HEK293 (cell line): ENCODE measurements at regions not wholly inside any gene's neighbourhood (a gene's known extent, or its start where the extent isn't known, plus 50 kb on each side); places are given as distances from the start of the nearest gene placed in this dataset.

Source experiments
- CTCF ChIP-seq: fragments of 450-650 bp; formaldehyde crosslinking; IDR thresholded peaks from 2 replicates; pipeline ENCODE4 v1.5.1; 2016; ENCODE audit warnings: missing biosample characterization, missing genetic modification characterization
- HOXD13 ChIP-seq: sonication (generic); formaldehyde crosslinking; IDR thresholded peaks from 2 replicates; pipeline ENCODE4 v1.8.0; 2022; ENCODE audit warnings: missing genetic modification reagents, borderline replicate concordance
- INSM2 ChIP-seq: fragments of 450-650 bp; formaldehyde crosslinking; IDR thresholded peaks from 2 replicates; pipeline ENCODE4 v1.5.1; 2016; ENCODE audit warnings: missing biosample characterization, missing genetic modification characterization
- KLF10 ChIP-seq: fragments of 450-650 bp; IDR thresholded peaks from 2 replicates; pipeline ENCODE4 v1.5.1; 2018; ENCODE audit warnings: missing biosample characterization, mild to moderate bottlenecking, missing genetic modification characterization
- MEIS1 ChIP-seq: sonication (generic); formaldehyde crosslinking; IDR thresholded peaks from 2 replicates; pipeline ENCODE4 v1.8.1; 2022; ENCODE audit warnings: missing genetic modification reagents, mild to moderate bottlenecking, borderline replicate concordance
- MYNN ChIP-seq: fragments of 450-650 bp; formaldehyde crosslinking; IDR thresholded peaks from 2 replicates; pipeline ENCODE4 v1.5.1; 2016; ENCODE audit warnings: missing biosample characterization, missing genetic modification characterization, borderline replicate concordance
- REPIN1 ChIP-seq: fragments of 450-650 bp; formaldehyde crosslinking; IDR thresholded peaks from 2 replicates; pipeline ENCODE4 v1.5.1; 2017; ENCODE audit warnings: missing biosample characterization, missing genetic modification characterization, low read depth
- ZFP3 ChIP-seq: fragments of 450-650 bp; formaldehyde crosslinking; IDR thresholded peaks from 2 replicates; pipeline ENCODE4 v1.5.1; 2016; ENCODE audit warnings: low read depth, missing biosample characterization, missing genetic modification characterization
- ZNF112 ChIP-seq: fragments of 450-650 bp; formaldehyde crosslinking; IDR thresholded peaks from 2 replicates; pipeline ENCODE4 v1.5.0; 2017; ENCODE audit warnings: missing biosample characterization, missing genetic modification characterization
- ZNF350 ChIP-seq: fragments of 450-650 bp; formaldehyde crosslinking; IDR thresholded peaks from 2 replicates; pipeline ENCODE4 v1.5.0; 2017; ENCODE audit warnings: missing biosample characterization, mild to moderate bottlenecking, missing genetic modification characterization
- ZNF544 ChIP-seq: fragments of 450-650 bp; formaldehyde crosslinking; IDR thresholded peaks from 2 replicates; pipeline ENCODE4 v1.5.0; 2017; ENCODE audit warnings: missing biosample characterization, missing genetic modification characterization
- ZSCAN23 ChIP-seq: fragments of 450-650 bp; formaldehyde crosslinking; IDR thresholded peaks from 2 replicates; pipeline ENCODE4 v1.5.1; 2016; ENCODE audit warnings: missing biosample characterization, missing genetic modification characterization
- TF ChIP-seq, protein P1 (sequence below): fragments of 450-650 bp; formaldehyde crosslinking; IDR thresholded peaks from 2 replicates; pipeline ENCODE4 v1.5.1; 2016; ENCODE audit warnings: missing biosample characterization, missing genetic modification characterization

DNA sequence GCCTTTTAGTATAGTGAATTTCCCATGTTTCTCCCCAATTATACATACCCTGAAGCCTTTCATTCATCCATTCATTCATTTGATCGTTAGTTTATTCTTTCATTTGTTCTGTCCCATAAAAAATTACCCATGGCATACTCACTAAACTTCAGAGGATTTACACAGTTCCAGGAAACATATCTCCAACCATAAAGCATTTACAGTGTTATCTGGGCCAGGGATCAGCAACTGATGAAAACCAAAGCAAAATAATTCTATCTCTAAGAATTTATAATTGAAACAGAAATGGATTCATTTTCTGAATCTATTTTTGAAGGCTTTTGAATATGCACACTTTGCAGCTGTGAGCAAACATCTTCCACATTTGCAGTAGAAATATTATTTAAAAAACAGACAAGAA is 547.7 kb downstream of the KCNJ2 start:
- TF ChIP-seq CTCF (tag by site-specific recombination) = no peak
- no peak for TF ChIP-seq ZNF350 (tag by site-specific recombination)
- TF ChIP-seq HOXD13 (CRISPR knock-in tag) = no peak
- no peak for TF ChIP-seq REPIN1 (tag by site-specific recombination)
- no peak for TF ChIP-seq MYNN (tag by site-specific recombination)
- no peak for TF ChIP-seq KLF10 (tag by site-specific recombination)
- no peak for TF ChIP-seq ZSCAN23 (tag by site-specific recombination)
- TF ChIP-seq MEIS1 (CRISPR knock-in tag) = no peak
- no peak for TF ChIP-seq ZNF544 (tag by site-specific recombination)
- TF ChIP-seq ZNF112 (tag by site-specific recombination) = no peak
- no peak for TF ChIP-seq ZFP3 (tag by site-specific recombination)
- TF ChIP-seq, protein P1, sequence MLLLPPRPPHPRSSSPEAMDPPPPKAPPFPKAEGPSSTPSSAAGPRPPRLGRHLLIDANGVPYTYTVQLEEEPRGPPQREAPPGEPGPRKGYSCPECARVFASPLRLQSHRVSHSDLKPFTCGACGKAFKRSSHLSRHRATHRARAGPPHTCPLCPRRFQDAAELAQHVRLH = no peak
- no peak for TF ChIP-seq INSM2 (tag by site-specific recombination)
